WTC11 (cell line): ENCODE measurements at regions not wholly inside any gene's neighbourhood (a gene's known extent, or its start where the extent isn't known, plus 50 kb on each side); places are given as distances from the start of the nearest gene placed in this dataset.

ENCODE experiments used
- JUN ChIP-seq: sonication (generic); formaldehyde crosslinking; IDR thresholded peaks from 2 replicates; pipeline ENCODE4 v1.8.0; 2023; ENCODE audit warnings: mild to moderate bottlenecking, missing genetic modification reagents
- NFYB ChIP-seq: sonication (generic); formaldehyde crosslinking; conservative IDR thresholded peaks from 2 replicates; pipeline ENCODE4 v1.8.0; 2022; ENCODE audit warnings: low read depth, missing genetic modification reagents
- SP1 ChIP-seq: sonication (generic); formaldehyde crosslinking; conservative IDR thresholded peaks from 2 replicates; pipeline ENCODE4 v1.8.1; 2022; ENCODE audit warnings: missing genetic modification reagents
- TEAD1 ChIP-seq: sonication (generic); formaldehyde crosslinking; IDR thresholded peaks from 2 replicates; pipeline ENCODE4 v1.8.0; 2022; ENCODE audit warnings: mild to moderate bottlenecking, missing genetic modification reagents

DNA sequence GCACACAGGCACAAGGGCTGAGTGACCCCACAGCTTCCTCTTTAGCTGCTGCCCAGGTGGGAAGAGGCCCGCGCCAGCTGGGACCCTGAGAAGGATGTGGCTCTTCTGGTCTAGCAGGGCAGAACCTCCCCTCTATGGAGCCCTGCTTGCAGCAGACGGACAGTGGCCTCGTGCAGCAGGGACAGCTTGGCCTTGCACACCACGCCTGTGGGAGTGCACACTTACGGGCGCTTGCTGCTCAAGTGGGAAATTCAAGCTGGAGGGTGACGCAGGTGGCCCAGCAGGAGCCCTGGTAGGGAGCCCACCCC lies 971.4 kb downstream of the BRD1 start:
- no peak for TF ChIP-seq NFYB (CRISPR knock-in tag)
- TF ChIP-seq SP1 (CRISPR knock-in tag), result no peak
- no peak for TF ChIP-seq JUN (CRISPR knock-in tag)
- no peak for TF ChIP-seq TEAD1 (CRISPR knock-in tag)
